ENCODE measurements at regions not wholly inside any gene's neighbourhood (a gene's known extent, or its start where the extent isn't known, plus 50 kb on each side); places are given as distances from the start of the nearest gene placed in this dataset.

DNA sequence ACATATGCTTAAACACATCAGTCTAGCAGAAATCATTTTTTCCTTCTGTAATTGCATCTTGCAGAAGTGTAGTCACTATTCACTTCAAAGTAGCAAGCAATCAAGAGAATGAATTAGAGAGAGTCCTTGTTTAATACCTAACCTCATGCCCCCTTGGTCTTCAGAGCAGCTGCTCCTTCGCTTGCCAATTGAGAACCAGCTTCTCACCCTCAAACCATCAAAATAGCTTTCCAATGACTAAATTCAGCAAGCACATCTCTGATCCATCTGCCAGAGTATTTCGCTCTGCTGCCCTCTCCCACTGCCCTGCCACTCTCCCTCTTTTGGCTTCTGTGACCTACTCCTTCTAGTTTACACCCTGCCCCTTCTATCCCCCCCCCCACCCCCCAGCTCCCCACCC, 120.7 kb upstream of the AGAP1 start:
- H3K79me2 ChIP-seq = no peaks in the 10 kb centered on the region
- DNase-seq (ENCODE audit: low spot score) = no peak
- no peak for TF ChIP-seq EZH2phosphoT487 (IDR thresholded peaks at IDR 0.05; ENCODE audit: low read depth, severe bottlenecking, unreplicated experiment)
- no peak for TF ChIP-seq EZH2 (IDR thresholded peaks at IDR 0.05; ENCODE audit: borderline replicate concordance)
- TF ChIP-seq, protein P1, sequence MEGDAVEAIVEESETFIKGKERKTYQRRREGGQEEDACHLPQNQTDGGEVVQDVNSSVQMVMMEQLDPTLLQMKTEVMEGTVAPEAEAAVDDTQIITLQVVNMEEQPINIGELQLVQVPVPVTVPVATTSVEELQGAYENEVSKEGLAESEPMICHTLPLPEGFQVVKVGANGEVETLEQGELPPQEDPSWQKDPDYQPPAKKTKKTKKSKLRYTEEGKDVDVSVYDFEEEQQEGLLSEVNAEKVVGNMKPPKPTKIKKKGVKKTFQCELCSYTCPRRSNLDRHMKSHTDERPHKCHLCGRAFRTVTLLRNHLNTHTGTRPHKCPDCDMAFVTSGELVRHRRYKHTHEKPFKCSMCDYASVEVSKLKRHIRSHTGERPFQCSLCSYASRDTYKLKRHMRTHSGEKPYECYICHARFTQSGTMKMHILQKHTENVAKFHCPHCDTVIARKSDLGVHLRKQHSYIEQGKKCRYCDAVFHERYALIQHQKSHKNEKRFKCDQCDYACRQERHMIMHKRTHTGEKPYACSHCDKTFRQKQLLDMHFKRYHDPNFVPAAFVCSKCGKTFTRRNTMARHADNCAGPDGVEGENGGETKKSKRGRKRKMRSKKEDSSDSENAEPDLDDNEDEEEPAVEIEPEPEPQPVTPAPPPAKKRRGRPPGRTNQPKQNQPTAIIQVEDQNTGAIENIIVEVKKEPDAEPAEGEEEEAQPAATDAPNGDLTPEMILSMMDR (IDR thresholded peaks at IDR 0.05; ENCODE audit: poor library complexity) = no peak
- no peaks in the 10 kb centered on the region for H4K20me1 ChIP-seq (ENCODE audit: insufficient read depth, poor library complexity, severe bottlenecking)
- 81% methylated on average over 2 of the region's 2 CpGs for WGBS (ENCODE audit: low lambda C conversion rate, missing lambda C conversion rate)
- no peaks in the 10 kb centered on the region for H3K9me3 ChIP-seq (ENCODE audit: low read depth)
- no peak overlapping the region for H3K4me3 ChIP-seq
- H3K27me3 ChIP-seq = no peaks in the 10 kb centered on the region
- no peaks in the 10 kb centered on the region for H3K36me3 ChIP-seq (replicated peaks; ENCODE audit: insufficient read depth, low read depth)
- no peak overlapping the region for H3K27ac ChIP-seq
- no peaks in the 10 kb centered on the region for H3K9me2 ChIP-seq (replicated peaks; ENCODE audit: insufficient read depth)
- no peak overlapping the region for H3K4me2 ChIP-seq
- no peaks in the 10 kb centered on the region for H3K4me1 ChIP-seq (ENCODE audit: insufficient read depth)
- no peak overlapping the region for H2AFZ ChIP-seq

DNA sequence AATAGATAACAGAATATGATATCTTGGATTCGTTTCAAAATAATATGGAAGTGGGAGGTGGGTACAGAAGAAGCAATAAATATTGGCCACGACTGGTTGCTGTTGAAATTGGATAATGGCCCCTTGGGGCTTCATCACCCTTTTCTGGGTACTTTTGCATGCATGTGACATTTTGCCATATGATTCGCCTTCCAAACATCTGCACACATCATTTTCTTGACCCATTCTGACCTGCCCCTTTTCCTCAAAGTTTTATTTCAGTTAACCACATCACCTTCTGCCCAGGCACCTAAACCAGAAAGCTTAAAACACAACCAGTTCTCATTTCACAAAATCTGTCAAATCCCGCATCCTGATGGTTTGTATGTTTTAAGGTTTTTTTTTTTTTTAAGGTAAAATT, 116.7 kb upstream of the AGAP1 start:
- Histone ChIP-seq H4K20me1 (ENCODE audit: insufficient read depth, poor library complexity, severe bottlenecking) (no peaks in the 10 kb centered on the region), H2AFZ (no peak overlapping the region), H3K4me3 (no peak overlapping the region), H3K9me3 (ENCODE audit: low read depth) (no peaks in the 10 kb centered on the region), H3K27me3 (no peaks in the 10 kb centered on the region), H3K9me2 (replicated peaks; ENCODE audit: insufficient read depth) (no peaks in the 10 kb centered on the region), H3K4me1 (ENCODE audit: insufficient read depth) (no peaks in the 10 kb centered on the region), H3K4me2 (no peak overlapping the region), H3K36me3 (replicated peaks; ENCODE audit: insufficient read depth, low read depth) (no peaks in the 10 kb centered on the region), H3K79me2 (no peaks in the 10 kb centered on the region), H3K27ac (no peak overlapping the region)
- no peak for DNase-seq (ENCODE audit: low spot score)
- WGBS (ENCODE audit: low lambda C conversion rate, missing lambda C conversion rate) = 87% methylated on average over 4 of the region's 4 CpGs
- TF ChIP-seq, protein P1 (IDR thresholded peaks at IDR 0.05; ENCODE audit: poor library complexity) = no peak
- no peak for TF ChIP-seq EZH2 (IDR thresholded peaks at IDR 0.05; ENCODE audit: borderline replicate concordance)

DNA sequence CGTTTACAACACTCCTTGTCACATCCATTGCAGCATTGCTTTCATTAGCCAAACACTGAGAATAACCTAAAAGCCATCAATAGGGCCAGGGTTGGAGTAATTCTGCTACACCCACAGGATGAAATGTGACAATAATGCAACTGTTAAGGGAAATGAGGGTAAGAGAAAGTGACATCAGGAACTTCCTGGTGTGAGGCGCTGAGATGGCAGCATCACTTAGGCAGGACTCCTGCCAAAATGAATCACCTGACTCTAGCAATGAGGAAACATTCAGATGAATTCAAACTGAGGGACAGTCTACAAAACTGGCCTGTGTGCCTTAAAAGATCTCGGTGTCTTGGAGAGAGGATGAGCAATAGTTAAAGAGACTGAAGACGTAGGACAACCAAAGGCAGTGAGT, 115.6 kb upstream of the AGAP1 start:
- Histone ChIP-seq H3K9me2 (replicated peaks; ENCODE audit: insufficient read depth) (no peaks in the 10 kb centered on the region), H2AFZ (no peak overlapping the region), H3K36me3 (replicated peaks; ENCODE audit: insufficient read depth, low read depth) (no peaks in the 10 kb centered on the region), H3K27ac (no peak overlapping the region), H3K27me3 (no peaks in the 10 kb centered on the region), H3K4me2 (no peak overlapping the region), H3K4me3 (no peak overlapping the region), H3K79me2 (no peaks in the 10 kb centered on the region), H4K20me1 (ENCODE audit: insufficient read depth, poor library complexity, severe bottlenecking) (no peaks in the 10 kb centered on the region), H3K4me1 (ENCODE audit: insufficient read depth) (no peaks in the 10 kb centered on the region), H3K9me3 (ENCODE audit: low read depth) (no peaks in the 10 kb centered on the region)
- 72% methylated on average over 4 of the region's 4 CpGs for WGBS (ENCODE audit: low lambda C conversion rate, missing lambda C conversion rate)
- no peak for TF ChIP-seq EZH2phosphoT487 (IDR thresholded peaks at IDR 0.05; ENCODE audit: low read depth, severe bottlenecking, unreplicated experiment)
- TF ChIP-seq, protein P1 (IDR thresholded peaks at IDR 0.05; ENCODE audit: poor library complexity) = no peak
- TF ChIP-seq EZH2 (IDR thresholded peaks at IDR 0.05; ENCODE audit: borderline replicate concordance) = no peak
- DNase-seq (ENCODE audit: low spot score) = no peak

DNA sequence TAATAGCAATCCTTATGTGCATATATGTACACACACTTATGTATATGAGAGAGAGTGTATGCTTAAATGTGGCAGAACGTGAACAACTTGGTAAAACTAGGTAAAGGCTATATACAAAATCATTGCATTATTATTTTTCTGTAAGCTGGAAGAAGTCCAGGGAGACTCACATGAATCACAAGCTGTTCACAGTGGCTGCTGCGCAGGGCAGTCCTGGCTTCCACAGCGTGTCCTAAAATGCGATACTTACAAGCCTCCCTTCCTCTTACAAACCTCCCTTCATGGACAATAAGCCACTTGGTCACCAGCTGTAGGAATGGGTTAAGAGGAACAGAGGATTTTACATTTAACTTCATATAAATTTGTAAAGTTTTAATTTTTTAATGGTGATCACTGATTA, 114.9 kb upstream of the AGAP1 start:
- WGBS (ENCODE audit: low lambda C conversion rate, missing lambda C conversion rate) = 93% methylated on average over 4 of the region's 4 CpGs
- Histone ChIP-seq H3K27me3 (no peaks in the 10 kb centered on the region), H3K27ac (no peak overlapping the region)

More for the DNA sequence above, 114.9 kb upstream of the AGAP1 start:
- TF ChIP-seq, protein P1 (IDR thresholded peaks at IDR 0.05; ENCODE audit: poor library complexity) = no peak
- no peak for TF ChIP-seq EZH2 (IDR thresholded peaks at IDR 0.05; ENCODE audit: borderline replicate concordance)
- no peak for TF ChIP-seq EZH2phosphoT487 (IDR thresholded peaks at IDR 0.05; ENCODE audit: low read depth, severe bottlenecking, unreplicated experiment)
- no peak overlapping the region for H3K4me3 ChIP-seq
- no peaks in the 10 kb centered on the region for H3K79me2 ChIP-seq
- H3K4me1 ChIP-seq (ENCODE audit: insufficient read depth) = no peaks in the 10 kb centered on the region
- DNase-seq (ENCODE audit: low spot score) = no peak
- no peaks in the 10 kb centered on the region for H4K20me1 ChIP-seq (ENCODE audit: insufficient read depth, poor library complexity, severe bottlenecking)
- H3K4me2 ChIP-seq = no peak overlapping the region
- H3K36me3 ChIP-seq (replicated peaks; ENCODE audit: insufficient read depth, low read depth) = no peaks in the 10 kb centered on the region
- no peaks in the 10 kb centered on the region for H3K9me3 ChIP-seq (ENCODE audit: low read depth)
- H3K9me2 ChIP-seq (replicated peaks; ENCODE audit: insufficient read depth) = no peaks in the 10 kb centered on the region
- no peak overlapping the region for H2AFZ ChIP-seq

All from hepatocyte (in vitro differentiated cells).